Caki2 (cell line): ENCODE measurements at regions not wholly inside any gene's neighbourhood (a gene's known extent, or its start where the extent isn't known, plus 50 kb on each side); places are given as distances from the start of the nearest gene placed in this dataset.

Experiments used
- DNase-seq: peaks from one replicate; pipeline ENCODE4 v3.0.0-alpha.2; 2015; ENCODE audit warnings: low read depth
- in situ Hi-C: cut with HindIII; loops from 2 replicates; pipeline ENCODE4 v1.10.0; 2016; ENCODE audit warnings: low sequenced_read_pairs, low pct_unique_long_range_greater_than_20kb, mixed read lengths

GRCh38 chr6:43992783-43993644 lies 134.2 kb downstream of the MRPL14 start:
- DNase-seq, result peak; percentile 46
- in situ Hi-C loops, result loop anchor here (10.0 kb wide), 1 partner anchor 98 kb away; no protein-coding TSS in a partner anchor

DNA sequence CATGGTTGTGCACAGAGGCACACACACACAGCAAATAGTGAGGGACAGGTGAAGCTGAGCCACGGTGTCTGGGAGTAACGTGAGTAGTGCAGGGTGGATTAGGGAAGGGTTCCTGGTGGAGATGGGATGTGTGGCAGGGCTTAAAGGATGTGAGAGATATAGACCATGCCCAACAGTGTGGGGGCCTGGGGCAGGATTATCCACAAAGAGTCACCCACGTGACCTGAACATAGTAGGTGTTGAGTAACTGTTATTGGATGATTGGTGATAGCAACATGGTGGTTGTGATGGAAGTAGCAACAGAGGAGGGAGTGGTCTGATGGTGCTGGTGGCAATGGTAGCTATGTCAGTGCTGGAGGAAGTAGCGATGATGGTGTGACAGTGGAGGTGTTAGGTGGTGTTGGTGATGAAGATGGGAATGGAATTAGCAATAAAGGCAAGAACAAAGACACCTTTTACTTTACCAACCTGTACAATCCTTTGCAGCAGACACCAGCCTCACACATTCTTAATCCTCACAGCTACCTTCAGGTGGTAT lies 135.1 kb downstream of the MRPL14 start:
- DNase-seq, result no peak
- in situ Hi-C loops, result loop anchor here (10.0 kb wide), 1 partner anchor 97 kb away; no protein-coding TSS in a partner anchor

DNA sequence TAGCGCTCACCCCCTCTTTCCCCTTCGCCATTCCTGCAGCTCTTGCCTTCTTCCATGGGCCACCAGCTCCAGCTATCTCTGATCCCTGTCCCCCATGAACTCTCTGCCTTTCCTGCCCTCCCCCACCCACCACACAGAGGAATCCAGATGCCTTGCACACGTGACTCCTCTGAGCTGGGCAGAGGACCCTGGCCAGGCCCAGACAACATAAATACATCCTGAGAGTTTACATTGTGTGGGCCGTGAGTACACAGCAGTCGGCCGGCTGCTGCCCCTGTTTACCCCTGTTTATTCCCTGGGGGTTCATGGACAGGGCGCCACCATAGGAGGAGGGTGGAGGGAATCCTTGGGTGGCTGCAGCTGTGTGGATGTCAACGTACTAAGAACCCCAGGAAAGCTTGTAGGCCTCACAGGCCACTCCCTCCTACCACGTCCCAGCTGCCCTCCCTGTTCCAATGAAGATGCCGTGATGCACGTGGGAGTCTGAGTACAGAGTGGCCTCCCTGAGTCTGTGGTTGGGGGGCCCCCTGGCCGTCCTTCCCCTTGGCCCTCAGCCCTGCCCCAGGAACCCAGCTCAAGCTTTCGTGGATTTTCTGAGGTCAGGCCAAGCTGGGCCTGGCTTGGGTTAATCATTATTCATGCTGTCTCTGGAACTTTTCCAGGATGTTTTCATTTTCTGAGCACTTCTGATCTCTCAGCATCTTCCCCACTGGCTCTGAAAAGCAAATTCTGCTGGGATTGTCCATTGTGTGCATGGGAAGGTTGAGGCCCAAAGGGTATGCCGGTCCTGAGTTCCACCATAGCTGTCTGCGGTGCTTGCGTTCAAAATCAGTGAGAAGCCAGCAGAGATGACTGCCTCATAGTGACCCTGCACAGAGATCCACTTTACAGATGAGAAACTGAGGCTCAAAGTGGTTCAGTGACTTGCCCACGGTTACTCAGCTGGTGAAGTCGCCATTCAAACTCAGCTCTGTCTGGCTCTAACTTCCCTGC lies 136.3 kb downstream of the MRPL14 start:
- in situ Hi-C loops, result loop anchor here (10.0 kb wide), 1 partner anchor 96 kb away; no protein-coding TSS in a partner anchor
- DNase-seq, result peak; percentile 82

- DNase-seq, result peak; percentile 58
- in situ Hi-C loops, result loop anchor here (10.0 kb wide), 1 partner anchor 95 kb away; no protein-coding TSS in a partner anchor
Measured at GRCh38 chr6:43990275-43990626, 137.0 kb downstream of the MRPL14 start.

- DNase-seq, result no peak
- in situ Hi-C loops, result loop anchor here (10.0 kb wide), 1 partner anchor 95 kb away; no protein-coding TSS in a partner anchor
Measured at GRCh38 chr6:43989581-43990146, 137.6 kb downstream of the MRPL14 start.

- in situ Hi-C loops, result no loop called here
- no peak for DNase-seq
Measured at GRCh38 chr6:43988801-43989200, 138.5 kb downstream of the MRPL14 start.

- in situ Hi-C loops, result no loop called here
- DNase-seq, result no peak
Measured at GRCh38 chr6:43987838-43988439, 139.3 kb downstream of the MRPL14 start.

- DNase-seq, result no peak
- in situ Hi-C loops, result no loop called here
Measured at GRCh38 chr6:43986177-43986825, 141.0 kb downstream of the MRPL14 start.

DNA sequence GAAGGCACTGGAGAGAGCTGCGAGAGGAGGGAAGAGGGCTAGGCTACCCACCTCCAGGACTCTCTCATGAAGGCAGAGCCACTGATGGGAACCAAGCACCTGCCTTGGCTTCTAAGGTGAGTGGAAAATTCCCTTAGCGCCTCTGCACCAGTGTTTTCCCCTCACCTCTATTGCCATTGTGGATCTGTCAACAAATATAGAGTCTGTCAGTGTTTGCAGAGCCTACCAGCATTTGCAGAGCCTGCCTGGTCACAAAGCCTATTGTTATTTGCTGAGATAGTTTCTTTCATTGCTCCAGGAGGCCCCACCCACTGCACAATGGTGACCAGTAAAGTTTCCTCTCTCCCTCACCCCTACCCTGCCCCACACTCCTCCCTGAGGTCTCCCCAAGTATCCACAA lies 141.9 kb downstream of the MRPL14 start:
- in situ Hi-C loops, result no loop called here
- DNase-seq, result no peak

- in situ Hi-C loops, result no loop called here
- no peak for DNase-seq
Measured at GRCh38 chr6:43984442-43985321, 142.6 kb downstream of the MRPL14 start.

DNA sequence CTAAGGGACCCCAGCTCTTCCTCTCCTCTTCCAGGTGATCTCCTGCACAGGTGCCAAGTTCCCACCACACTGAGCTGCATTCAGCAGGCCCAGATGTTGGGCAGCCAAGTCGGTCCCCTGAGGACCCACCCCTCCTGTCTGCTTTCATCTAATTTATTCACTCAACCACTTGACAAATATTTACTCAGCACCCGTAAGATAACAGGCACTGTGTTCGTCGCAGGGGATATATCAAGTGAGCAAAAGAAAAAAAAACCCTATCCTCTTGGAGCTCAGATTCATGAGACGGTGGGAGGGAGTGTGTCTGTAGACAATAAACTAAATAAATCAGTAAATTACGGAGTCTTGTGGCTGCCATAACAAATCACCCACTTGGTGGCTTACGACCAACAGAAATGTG lies 143.6 kb downstream of the MRPL14 start:
- in situ Hi-C loops, result no loop called here
- no peak for DNase-seq

DNA sequence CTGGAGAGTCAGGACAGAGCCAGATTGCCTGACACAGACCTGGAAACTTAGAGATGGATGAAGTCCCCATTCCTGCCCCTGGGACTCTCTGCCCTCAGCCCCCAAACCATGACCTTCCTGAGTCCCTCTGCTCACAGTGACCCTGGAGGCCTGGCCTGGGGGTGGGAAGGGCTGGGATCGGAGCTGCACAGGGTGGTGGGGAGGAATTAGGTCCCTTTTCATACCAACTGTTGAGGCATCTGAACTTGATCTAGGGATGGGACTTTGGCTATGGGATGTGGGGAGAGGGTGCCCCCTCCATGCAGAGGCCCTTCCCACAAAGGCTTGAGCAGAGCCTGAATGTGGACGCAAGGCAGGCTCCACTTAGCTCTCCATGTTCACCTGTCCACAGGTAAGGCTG lies 144.1 kb downstream of the MRPL14 start:
- in situ Hi-C loops, result no loop called here
- no peak for DNase-seq

DNA sequence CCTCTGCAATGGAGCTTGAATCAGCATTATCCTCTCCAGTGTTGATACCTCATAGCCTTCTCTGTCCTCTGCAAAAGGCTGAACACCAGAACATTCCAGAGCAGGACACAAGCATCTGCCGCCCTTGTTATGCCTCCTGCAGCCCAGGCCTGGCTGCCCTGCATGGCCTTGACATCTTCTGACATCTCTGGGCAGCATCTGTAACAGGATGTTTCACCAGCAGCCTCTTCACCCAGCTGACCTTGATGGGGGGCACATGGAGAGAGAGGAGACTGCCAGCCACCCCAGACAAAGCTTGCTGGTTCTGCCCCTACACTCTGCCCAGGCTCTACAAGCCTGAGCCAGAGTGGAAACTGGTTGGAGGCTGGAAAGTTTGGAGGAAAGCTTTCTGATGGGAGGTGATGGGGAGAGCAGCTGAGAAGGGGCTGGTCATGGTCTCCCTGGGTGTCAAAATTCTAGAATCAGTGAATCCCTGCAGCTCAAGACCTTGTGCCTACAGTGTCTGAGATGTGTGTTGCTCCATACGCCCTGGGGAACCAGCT lies 145.1 kb downstream of the MRPL14 start:
- in situ Hi-C loops, result no loop called here
- DNase-seq, result no peak

- in situ Hi-C loops, result no loop called here
- DNase-seq, result no peak
Measured at GRCh38 chr6:43981363-43981990, 145.8 kb downstream of the MRPL14 start.

DNA sequence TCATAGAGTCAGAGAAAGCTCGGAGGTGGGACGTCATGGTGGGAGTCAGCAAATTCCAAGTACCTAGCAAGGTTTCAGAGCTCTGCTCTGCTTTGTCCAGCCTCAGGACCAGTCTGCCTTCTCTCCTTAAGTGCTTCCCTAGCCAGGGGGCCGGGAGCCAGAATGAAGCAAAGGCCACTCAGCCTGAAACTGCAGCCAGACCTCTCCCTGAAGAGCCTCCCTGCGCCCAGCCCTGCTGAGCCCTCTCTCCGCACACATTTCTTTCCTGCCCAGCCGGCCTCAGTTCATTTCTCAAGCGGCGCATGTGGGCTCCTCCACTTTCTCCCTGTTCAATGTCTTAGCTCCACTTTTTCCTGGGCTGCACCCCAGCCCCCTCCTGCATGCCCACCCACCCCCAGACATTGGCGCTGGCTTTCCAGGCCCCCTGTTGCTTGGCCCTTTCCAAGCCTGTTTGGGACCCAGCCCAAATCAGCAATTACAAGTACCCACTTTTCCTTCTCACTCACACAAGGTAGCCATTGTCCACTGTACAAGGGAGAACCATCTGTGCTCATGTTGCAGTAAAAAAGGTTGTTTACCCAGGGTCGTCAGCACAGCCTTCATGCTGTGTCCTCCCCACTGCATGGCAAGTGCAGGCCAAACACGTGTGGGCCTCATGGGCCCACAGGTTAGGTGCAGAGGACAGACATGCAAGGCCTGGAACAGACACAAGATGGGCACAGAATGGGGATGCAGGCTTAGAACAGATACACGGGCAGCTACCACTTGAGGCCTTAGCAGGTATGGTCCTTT lies 147.1 kb downstream of the MRPL14 start:
- in situ Hi-C loops, result no loop called here
- no peak for DNase-seq
